Lower lobe of right lung (tissue), 2 donors: ENCODE measurements at regions not wholly inside any gene's neighbourhood (a gene's known extent, or its start where the extent isn't known, plus 50 kb on each side); places are given as distances from the start of the nearest gene placed in this dataset.

ENCODE experiments used
- ATAC-seq, 2 donors: fragments of 200-7000 bp; cut with Tn5 transposase; one replicate each; pipeline ENCODE4 v1.9.1; 2020 to 2022; ENCODE audit warnings: mild to moderate bottlenecking in 2 of 2, moderate library complexity in 2 of 2
- DNase-seq: peaks from one replicate; pipeline ENCODE4 v3.0.0-alpha.2; 2020
- H3K27ac ChIP-seq: fragments of 200-600 bp; one replicate; pipeline ENCODE4 v1.8.0; 2022
- H3K27me3 ChIP-seq: fragments of 200-600 bp; one replicate; pipeline ENCODE4 v1.8.0; 2022; ENCODE audit warnings: low read depth
- H3K36me3 ChIP-seq: fragments of 200-600 bp; one replicate; pipeline ENCODE4 v1.8.0; 2022; ENCODE audit warnings: mild to moderate bottlenecking
- H3K4me1 ChIP-seq: fragments of 200-600 bp; one replicate; pipeline ENCODE4 v1.8.0; 2022
- H3K4me3 ChIP-seq: fragments of 200-600 bp; one replicate; pipeline ENCODE4 v1.8.0; 2022; ENCODE audit warnings: mild to moderate bottlenecking
- H3K9me3 ChIP-seq: fragments of 200-600 bp; one replicate; pipeline ENCODE4 v1.8.0; 2022
- intact Hi-C: fragments of 100-400 bp; cut with DNase I; formaldehyde crosslinking; loops from one replicate; pipeline ENCODE4 v1.11.0; 2022
- TF ChIP-seq, protein P1 (sequence below): fragments of 200-600 bp; IDR thresholded peaks from one replicate; pipeline ENCODE4 v1.8.0; 2022; ENCODE audit warnings: antibody characterized with exemption, mild to moderate bottlenecking
- donor health status: DM: no; HTN: yes; CAD: no; lungs with severe emphysema.

DNA sequence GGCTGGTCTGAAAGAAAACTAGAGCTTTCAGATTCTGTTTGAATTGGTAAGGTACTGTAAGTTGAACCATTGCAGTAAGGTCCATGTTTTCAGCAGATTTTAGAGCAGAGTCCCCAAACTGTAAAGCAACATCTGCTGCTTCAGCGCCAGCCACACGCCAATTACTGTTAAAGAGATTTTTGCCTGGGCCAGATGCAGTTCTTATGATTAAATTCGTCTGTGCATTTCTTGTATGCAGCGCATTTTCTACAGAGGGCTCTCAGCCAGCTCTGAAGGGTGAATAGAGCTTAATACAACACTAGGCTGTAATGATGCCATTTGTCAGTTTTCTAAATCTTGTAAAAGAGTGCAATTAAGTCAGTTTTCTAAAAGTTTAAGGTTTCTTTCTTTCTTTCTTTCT is 246.3 kb downstream of the COX7C start:
- intact Hi-C loops, result no loop called here
- H3K27me3 ChIP-seq, result no peaks in the 10 kb centered on the region
- TF ChIP-seq, protein P1, sequence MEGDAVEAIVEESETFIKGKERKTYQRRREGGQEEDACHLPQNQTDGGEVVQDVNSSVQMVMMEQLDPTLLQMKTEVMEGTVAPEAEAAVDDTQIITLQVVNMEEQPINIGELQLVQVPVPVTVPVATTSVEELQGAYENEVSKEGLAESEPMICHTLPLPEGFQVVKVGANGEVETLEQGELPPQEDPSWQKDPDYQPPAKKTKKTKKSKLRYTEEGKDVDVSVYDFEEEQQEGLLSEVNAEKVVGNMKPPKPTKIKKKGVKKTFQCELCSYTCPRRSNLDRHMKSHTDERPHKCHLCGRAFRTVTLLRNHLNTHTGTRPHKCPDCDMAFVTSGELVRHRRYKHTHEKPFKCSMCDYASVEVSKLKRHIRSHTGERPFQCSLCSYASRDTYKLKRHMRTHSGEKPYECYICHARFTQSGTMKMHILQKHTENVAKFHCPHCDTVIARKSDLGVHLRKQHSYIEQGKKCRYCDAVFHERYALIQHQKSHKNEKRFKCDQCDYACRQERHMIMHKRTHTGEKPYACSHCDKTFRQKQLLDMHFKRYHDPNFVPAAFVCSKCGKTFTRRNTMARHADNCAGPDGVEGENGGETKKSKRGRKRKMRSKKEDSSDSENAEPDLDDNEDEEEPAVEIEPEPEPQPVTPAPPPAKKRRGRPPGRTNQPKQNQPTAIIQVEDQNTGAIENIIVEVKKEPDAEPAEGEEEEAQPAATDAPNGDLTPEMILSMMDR, result no peak
- no peak for DNase-seq
- no peaks in the 10 kb centered on the region for H3K36me3 ChIP-seq
- H3K4me1 ChIP-seq, result no peaks in the 10 kb centered on the region
- ATAC-seq, result no peak
- no peaks in the 10 kb centered on the region for H3K9me3 ChIP-seq
- no peak overlapping the region for H3K27ac ChIP-seq
- no peak overlapping the region for H3K4me3 ChIP-seq

DNA sequence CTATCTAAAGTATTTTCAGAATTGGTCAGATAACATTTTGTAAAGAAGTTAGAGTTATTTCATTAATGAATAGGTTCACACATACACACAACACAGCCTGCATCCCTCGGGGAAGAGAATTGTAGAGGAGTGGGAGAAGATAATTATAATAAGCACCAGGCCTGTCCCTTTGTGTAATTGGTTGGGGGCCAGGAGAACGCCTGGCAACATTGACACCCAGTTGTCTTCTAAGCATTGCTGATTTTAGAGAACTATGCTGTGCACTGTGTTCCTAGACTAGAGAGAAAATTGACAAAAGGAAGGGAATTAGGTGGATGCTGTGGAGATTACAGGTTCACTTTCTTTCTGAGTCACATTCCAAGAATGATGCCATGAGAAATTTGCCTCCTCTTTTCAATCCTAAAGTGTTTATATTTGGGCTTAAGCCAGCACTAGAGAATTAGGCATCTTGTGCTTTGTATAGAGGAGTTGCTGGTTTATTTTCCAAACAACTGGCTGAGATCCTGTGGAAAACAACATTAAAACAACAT is 247.6 kb downstream of the COX7C start:
- intact Hi-C loops, result no loop called here
- TF ChIP-seq, protein P1, result no peak
- no peak for DNase-seq
- H3K27me3 ChIP-seq, result no peaks in the 10 kb centered on the region
- H3K4me1 ChIP-seq, result no peaks in the 10 kb centered on the region
- H3K9me3 ChIP-seq, result no peaks in the 10 kb centered on the region
- no peak overlapping the region for H3K4me3 ChIP-seq
- H3K27ac ChIP-seq, result no peak overlapping the region
- no peaks in the 10 kb centered on the region for H3K36me3 ChIP-seq
- ATAC-seq, result no peak

GRCh38 chr5:86866036-86866435 is 248.3 kb downstream of the COX7C start:
- no peaks in the 10 kb centered on the region for H3K36me3 ChIP-seq
- no peaks in the 10 kb centered on the region for H3K4me1 ChIP-seq
- no peak overlapping the region for H3K27ac ChIP-seq
- TF ChIP-seq, protein P1, result no peak
- DNase-seq, result no peak
- ATAC-seq, result no peak
- no peaks in the 10 kb centered on the region for H3K9me3 ChIP-seq
- intact Hi-C loops, result no loop called here
- no peaks in the 10 kb centered on the region for H3K27me3 ChIP-seq
- no peak overlapping the region for H3K4me3 ChIP-seq

DNA sequence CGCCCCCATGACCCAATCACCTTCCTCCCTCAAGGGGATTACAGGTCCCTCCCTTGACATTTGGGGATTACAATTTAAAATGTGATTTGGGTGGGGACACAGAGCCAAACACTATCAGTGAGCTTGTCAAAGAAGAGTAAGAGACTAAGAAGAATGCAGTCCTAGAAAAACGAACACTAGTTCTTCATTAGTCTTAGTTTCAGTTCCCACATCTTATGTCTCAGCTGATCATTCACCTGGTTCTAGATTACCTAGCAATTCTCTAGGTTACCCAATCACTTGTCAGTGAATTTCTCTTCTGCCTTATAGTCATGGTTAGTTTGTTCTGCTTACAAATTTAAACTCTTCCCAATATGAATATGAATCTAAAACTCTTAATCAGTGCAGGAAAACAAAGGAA is 251.5 kb downstream of the COX7C start:
- TF ChIP-seq, protein P1, result no peak
- Histone ChIP-seq H3K4me1 (no peaks in the 10 kb centered on the region), H3K27me3 (no peaks in the 10 kb centered on the region), H3K4me3 (no peak overlapping the region), H3K36me3 (no peaks in the 10 kb centered on the region), H3K27ac (no peak overlapping the region), H3K9me3 (no peaks in the 10 kb centered on the region)
- intact Hi-C loops, result no loop called here
- DNase-seq (no peak), ATAC-seq (no peak)

DNA sequence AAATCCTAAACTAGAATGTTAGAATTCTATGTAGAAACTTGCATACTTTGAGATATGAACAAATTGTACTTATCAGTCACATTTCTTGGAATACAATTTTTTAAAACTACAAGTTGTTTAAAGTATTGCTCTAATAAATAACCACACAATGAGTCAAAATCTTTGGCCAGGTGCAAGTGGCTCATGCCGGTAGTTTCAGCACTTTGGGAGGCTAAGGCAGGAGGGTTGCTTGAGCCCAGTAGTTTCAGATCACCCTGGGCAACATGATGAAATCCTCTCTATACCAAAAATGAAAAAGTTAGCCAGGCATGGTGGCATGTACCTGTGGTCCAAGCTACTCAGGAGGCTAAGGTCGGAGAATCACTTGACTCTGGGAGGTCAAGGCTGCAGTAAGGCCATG is 257.8 kb downstream of the COX7C start:
- Histone ChIP-seq H3K27me3 (no peaks in the 10 kb centered on the region), H3K4me3 (no peak overlapping the region), H3K27ac (no peak overlapping the region), H3K4me1 (no peaks in the 10 kb centered on the region), H3K36me3 (no peaks in the 10 kb centered on the region), H3K9me3 (no peaks in the 10 kb centered on the region)
- no peak for DNase-seq
- TF ChIP-seq, protein P1, result no peak
- intact Hi-C loops, result no loop called here
- ATAC-seq, result no peak

DNA sequence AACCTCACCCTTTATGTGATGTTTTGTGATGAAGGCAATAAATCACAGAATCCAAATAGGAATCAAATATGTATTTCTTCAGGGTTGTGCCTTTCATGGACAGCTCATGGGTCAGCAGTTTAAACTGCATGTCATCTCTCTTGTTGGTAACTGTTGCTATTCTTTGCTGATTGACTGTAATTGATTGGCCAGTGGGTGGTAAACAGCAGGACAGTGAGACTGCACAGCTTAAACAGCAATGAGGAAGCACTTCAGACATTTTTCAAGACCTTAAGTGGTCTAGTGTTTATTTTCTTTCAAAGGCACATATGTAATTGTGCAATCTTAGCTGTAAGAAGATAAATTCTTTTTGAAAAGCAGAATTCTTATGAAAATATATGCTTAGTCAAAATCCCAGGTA is 260.5 kb downstream of the COX7C start:
- H3K4me3 ChIP-seq, result no peak overlapping the region
- H3K4me1 ChIP-seq, result no peaks in the 10 kb centered on the region
- peak in 1 of 2 donors; percentile 39 for ATAC-seq
- TF ChIP-seq, protein P1, result no peak
- no peak for DNase-seq
- H3K36me3 ChIP-seq, result no peaks in the 10 kb centered on the region
- intact Hi-C loops, result no loop called here
- H3K27me3 ChIP-seq, result no peaks in the 10 kb centered on the region
- H3K27ac ChIP-seq, result no peak overlapping the region
- H3K9me3 ChIP-seq, result no peaks in the 10 kb centered on the region
